HuH-7.5 (cell line): ENCODE measurements at regions not wholly inside any gene's neighbourhood (a gene's known extent, or its start where the extent isn't known, plus 50 kb on each side); places are given as distances from the start of the nearest gene placed in this dataset.
A peak's percentile ranks its signal among the peaks of the same experiment; 100 is the strongest.

Source experiments
- DNase-seq: peaks from one replicate; pipeline ENCODE4 v3.0.0; 2011; ENCODE audit warnings: low spot score

DNA sequence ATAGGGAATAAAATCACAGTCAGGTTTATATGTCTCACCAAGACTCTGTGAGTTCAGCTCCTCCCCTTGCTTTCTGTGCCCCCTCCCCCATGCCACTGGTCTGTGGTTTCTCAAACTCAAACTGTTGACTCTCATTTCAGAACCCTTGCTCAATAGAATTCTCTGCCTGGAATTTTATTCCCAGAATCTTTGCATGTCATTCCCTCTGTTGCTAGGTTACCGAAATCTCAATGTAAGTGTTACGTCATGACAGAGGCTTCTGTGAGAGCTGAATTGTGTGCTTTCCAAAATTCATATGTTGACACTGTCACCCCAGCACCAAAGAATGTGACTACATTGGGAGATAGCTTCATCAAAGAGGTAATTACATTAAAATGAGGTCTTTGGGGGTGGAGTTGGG is 1938.8 kb downstream of the TP53TG3F start:
- no peak for DNase-seq

DNA sequence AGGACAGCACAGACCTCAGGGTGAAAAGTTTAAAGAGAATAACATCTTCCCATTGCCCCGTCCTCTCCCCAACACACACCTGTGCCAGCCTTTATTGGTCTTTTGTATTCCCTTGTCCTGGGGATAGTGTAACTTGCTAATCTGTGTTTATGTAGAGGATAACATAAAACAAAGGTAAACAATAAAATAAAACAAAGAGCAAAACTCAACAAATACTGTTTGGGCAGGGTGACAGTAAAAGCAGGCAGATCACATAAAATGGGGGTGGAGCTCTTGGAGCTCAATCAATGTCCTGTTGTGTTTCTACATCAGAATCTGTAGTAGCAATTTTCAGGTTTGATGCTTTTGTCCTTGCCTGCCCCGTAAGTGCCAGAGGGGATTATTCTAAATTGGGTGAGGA is 1939.7 kb downstream of the TP53TG3F start:
- DNase-seq = no peak

DNA sequence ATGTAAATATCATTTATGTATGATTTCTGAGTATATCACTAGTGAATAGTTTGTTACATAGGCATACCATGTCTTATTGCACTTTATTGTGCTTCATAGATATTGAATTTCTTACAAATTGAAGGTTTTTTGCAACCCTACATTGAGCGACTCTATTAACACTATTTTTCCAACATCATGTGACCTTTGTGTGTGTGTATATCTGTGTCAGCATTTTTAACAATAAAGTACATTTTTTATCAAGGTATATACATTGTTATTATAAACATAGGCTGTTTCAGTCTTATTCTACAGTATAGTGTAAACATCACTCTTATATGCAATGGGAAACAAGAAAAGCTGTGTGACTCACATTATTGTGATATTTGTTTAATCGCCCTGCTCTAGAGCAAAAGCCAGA is 1944.9 kb downstream of the TP53TG3F start:
- no peak for DNase-seq

DNA sequence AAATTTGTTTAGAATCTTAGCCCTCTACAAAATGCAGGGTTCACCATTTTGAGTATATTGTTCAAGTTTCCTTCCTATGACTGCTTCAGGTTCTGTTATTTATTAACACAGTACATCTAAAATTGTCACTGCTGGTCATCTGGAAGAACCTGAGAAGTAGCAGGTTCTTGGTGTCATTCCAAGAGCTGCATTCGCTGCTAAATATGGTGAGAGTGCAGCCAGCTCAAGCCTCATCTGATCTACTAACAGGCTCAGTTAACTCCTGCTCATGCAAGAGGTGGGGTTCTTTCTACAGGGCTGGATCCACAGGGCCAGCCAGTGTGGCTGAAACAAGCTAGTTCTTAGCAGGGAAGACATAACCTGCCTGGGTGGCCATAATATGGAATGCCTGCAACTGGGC is 1946.1 kb downstream of the TP53TG3F start:
- DNase-seq = no peak

DNA sequence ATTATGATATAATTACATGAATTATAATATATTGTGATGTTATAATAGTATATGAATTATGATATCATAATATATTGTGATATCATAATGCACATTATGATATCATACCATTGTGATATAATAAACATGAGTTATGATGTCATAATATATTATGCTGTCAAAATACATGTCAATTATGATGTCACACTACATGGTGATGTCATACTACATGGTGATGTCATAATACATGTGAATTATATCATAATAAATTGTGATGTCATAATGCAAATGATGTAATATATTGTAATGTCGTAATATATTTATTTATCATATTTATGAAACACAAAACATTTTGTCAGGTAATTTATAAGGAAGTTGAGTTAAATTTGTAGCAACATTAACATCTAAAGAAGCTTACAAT is 1950.1 kb downstream of the TP53TG3F start:
- no peak for DNase-seq

DNA sequence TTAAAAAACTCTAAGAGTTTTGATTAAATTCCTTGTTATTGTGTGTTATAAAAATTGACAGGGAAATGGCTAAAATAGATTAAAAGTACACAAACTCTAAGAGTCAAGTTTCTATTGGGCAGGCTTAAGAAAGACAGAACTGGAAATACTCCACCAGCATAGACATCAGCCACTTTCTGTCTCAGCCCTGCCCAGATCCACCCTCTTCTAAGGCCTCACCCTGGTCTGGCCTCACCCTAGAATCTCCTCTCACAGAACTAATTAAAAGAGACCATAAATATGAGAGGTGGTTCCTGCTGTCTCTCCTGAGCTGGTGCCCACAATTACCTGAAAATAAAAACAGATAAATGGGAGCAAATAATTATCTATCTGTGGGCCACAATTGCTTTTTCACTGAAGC is 1951.0 kb downstream of the TP53TG3F start:
- DNase-seq = no peak

DNA sequence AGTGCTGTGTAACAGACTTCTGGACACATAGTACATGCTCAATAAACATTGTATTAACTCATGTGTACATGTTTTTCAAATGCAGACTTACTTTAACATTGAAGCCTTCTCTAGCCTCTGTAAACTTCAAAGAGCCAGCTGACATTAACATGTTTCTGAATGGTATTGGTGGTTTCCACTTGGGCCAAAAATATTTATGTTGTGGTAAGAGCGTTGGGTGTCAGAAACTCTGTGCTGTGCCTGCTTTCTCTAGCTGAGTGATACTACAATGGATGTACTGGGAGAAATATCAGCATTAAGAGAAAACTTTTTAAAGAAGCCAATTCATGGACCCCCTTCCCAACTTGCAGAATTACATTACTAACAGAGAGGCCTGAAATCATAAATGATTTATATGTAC is 1951.7 kb downstream of the TP53TG3F start:
- DNase-seq = no peak

DNA sequence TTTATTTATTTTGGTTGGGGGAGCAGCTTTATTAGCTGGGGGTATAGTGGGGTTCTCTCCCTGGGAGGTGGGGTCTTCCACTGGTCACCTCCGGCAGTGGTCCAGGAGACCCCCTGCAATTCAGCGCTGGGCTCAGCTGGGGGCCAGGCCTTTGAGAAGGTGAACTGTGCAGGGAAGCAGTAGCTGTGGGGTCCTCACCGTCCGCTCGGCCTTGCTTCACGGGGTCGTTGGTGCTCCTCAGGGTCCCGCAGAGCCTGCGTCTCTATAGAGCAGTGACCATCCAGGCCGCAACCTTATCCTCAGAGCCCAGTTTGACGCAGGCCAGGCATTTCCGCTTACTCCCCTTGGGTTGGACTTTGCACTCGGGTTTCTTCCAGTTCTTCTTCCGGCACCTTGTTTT is 1954.7 kb downstream of the TP53TG3F start:
- DNase-seq = no peak

DNA sequence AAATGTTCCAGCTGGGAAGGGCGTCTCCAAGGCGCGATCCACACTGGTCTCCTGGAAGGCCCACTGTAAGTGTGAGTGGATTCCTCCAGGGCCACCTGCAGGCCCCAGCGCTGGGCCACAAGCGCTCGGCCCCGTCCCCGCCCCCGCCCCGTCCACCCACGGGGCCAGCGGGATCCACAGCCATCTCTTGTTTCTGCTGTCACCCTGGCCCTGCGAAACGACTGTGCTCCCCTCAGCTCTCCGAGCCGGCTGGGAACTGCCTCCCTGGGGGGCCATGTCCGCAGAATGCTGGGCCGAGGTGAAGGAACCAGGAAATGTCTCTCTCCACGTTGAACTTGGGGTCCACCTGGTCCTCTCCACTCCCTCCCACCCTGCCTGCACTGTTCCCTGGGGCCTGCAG is 1955.2 kb downstream of the TP53TG3F start:
- no peak for DNase-seq

DNA sequence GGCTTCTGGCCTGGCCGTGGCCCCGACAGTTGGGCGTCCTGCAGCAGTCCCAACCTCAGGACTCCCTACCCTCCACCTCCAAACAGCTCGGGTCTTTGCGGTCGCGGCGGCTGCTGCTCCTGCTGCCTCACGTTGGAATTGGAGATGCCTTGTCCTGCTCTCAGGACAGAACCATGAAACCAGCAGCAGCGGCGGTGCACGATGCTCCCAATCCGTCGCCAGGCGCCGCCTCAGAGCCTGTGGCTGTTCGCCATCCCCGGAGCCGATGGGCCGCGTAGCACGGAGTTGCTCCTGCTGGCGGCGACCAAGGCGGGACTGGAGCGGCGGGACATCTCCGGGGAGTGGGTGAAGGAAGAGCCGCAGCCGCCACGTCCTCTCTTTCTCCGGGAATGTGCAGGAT is 1965.9 kb downstream of the TP53TG3F start:
- no peak for DNase-seq

DNA sequence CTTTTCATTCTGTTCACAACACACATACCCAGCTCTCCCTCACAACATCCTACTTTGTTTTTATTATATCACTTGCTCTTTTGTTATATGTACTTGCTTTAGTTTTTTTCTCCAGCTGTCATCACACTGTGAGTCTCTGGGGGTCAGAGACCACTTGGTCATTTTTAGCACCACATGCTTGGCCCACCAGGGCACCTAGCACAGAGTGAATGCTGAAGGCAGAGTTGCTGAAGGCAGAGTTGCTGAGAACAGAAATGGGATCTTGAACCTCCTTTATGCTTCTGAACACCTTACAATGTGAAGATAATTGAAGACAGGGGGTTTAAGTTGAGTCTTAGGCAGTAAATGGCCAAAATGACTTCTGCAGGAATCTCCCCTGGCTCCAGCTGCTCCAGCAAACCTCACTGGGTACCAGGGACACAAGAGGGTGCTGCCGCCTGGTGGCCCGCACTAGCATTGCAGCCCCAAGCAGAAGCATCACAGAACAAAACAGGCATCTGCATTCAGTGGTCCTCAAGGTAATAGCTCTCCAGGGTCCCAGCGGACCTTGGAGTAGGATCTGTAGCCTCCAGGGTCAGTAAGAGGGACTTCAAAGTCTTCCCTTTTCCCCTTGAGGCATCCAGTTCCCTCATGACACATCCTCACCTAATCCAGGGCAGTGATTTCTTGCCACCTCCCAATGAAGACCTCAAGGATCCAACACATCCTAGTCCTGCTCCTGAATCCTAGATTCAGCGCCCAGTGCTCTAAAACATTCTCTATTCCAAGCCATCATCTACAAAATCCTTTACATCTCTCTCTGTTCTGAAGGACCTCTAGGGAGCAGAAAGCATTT is 1972.6 kb downstream of the TP53TG3F start:
- peak; percentile 9 for DNase-seq

DNA sequence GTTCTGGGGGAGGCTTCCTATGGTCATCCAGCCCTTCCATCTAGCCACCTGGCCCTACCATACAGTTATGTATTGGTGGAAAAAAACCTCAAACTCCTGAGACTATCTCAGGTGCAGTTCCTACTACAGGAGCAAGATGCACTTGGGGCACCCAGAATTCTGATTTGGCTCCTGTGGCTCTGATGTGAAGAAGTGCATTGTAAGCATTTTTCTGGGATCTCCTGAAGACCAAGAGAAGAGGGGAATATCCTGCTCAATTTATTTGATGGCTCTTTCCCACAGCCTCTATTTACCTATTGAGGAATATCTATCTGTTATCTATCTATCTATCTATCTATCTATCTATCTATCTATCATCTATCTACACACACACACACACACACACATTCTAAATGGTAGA is 1981.5 kb downstream of the TP53TG3F start:
- no peak for DNase-seq

DNA sequence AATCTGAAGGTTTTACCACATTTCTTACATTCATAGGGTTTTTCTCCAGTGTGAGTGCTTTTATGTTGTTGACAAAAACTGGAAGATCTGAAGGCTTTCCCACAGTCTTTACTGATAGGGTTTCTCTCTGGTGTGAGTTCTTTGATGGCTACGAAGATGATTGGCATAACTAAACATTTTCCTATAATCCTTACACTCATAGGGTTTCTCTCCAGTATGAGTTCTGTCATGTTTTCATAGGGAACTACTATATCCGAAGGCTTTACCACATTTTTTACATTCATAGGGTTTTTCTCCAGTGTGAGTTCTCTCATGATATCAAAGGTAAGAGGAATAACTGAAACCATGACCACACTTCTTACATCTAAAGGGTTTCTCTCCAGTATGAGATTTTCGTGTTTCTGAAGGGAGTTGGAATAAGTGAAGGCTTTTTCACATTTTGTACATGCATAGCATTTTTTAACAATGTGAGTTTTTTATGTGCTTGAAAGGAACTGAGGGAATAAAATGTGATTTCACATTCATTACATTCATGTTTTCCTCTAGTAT is 1987.7 kb downstream of the TP53TG3F start:
- DNase-seq = no peak

DNA sequence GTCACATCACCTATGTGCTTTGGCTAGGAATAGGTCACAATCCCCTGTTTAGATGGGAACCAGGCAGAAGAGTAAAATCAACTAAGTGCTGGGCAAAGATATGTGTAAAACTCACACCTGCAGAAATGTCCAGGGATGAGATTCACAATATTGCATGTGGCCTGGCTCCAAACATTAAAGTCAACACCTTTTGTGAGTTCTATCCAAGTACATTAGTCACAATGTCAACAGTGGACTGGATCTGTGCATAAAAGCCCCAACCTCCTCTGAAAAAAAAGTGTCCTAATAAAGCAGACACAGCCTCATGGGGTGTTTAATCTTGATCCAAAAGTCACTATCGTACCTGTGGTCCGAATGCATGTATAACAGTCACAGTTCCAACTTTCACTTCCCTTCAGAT is 1990.3 kb downstream of the TP53TG3F start:
- no peak for DNase-seq

DNA sequence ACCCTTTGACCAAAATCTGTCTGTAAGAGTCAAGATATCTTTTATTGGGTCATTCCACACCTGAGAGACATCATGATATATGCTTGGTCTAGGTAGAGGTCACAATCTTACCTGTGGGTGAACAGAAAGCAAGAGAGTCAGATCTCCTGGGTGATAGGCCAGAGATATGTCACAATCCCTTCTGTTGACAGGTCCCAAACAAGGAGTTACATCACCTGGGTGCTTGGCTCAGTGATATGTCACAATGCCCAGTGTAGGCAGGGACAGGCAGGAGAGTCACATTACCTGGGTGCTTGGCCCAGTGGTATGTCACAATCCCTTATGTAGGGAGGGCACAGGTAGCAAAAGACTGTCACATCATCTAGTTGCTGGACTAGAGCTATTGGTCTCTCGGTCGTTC is 1991.2 kb downstream of the TP53TG3F start:
- DNase-seq = no peak

DNA sequence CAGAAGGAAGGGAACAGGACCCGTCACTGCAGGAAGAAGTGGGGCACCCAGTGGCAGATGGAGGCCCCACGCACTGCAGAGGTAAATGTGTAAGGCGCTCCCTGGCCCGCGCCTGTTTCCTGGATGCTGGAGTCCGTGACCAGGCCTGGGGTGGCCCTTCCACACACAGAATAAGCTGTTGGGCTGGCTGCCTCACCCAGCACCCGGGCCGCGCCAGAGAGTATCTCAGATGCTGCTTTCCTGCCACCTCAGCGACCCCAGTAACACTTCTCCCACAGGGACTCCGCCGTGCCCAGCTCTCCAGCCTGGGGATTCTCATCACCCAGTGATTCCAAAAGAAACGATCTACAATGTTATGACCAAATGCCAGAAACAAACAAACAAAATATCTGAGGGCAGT is 1993.1 kb downstream of the TP53TG3F start:
- no peak for DNase-seq

DNA sequence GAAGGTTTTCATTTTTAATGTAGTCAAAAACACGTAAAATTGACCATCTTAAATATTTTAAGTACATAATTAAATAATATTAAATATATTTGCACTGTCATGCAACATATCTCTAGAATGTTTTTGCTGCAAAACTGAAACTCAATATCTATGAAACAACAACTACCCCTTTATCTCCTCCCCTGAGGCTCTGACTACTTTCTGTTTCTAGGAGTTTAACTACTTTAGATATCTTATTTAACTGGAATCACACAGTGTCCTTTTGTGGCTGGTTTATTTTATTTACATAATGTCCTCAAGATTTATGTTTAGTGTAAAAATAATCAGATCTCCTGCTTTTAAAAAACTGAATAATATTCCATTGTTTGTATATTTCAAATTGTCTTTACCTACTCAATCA is 2003.9 kb downstream of the TP53TG3F start:
- no peak for DNase-seq

DNA sequence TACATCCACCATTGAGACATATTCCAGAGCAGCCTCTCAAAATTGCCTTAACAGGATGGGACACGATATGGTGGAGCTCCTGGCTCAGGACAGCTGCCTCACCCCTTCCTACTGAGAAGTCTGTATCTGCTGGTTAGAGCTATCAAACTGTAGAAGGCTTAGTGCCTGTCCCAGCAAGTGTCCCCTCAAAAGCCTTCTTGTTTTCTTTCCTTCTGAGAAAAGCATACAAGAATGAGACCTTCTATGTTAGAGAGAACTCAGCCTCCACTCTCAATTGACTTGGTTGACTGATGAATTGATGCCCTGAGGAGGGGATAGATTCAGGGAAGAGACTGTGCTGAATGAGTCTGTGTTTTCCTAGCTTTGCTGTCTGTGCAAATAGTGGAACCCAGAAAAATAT is 2020.9 kb downstream of the TP53TG3F start:
- no peak for DNase-seq

DNA sequence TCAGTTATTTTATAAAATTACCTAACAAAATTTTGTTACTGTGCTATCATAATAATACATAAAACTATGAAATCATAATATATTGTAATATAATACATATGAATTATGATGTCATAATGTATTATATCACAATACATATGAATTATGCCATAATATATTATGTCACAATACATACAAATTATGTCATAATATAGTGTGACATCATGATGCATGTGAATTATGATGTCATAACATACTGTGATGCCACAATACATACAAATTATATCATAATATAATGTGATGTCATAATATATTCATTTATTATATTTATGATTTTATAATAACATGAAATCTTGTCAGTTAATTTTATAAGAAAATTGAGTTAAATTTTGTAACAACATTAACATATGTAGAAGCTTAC is 2021.6 kb downstream of the TP53TG3F start:
- DNase-seq = no peak

DNA sequence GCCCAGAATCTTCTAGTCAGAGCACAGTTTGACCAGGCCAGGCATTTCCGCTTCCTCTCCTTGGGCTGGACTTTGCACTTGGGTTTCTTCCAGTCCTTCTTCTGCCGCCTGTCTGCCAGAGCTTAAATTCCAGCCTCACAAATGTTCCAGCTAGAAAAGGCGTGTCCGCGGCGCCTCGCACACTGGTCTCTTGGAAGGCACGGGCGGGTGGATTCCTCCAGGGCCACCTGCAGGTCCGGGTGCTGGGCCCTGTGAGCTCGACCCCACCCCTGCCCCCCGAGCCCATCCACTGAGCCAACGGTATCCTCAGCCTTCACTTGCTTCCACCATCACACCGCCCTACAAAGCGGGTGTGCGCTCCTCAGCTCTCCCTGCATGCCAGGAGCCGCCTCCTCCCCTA is 2026.5 kb downstream of the TP53TG3F start:
- no peak for DNase-seq

DNA sequence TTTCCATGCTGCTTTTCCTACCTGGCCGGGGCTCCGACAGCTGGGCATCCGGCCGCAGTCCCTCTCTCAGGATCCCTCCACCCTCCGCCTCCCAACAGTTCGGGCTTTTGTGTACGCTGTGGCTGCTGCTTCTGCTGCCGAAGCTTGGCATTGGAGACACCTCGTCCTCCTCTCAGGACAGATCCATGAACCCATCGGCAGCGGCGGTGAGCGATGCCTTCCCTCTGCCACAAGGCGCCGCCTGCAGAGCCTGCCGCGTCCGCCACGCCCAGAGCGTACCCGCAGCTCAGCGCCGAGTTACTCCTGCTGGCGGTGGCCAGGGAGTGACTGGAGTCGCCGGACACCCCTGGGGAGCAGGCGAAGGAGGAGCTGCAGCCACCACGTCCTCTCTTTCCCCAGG is 2032.8 kb downstream of the TP53TG3F start:
- no peak for DNase-seq

DNA sequence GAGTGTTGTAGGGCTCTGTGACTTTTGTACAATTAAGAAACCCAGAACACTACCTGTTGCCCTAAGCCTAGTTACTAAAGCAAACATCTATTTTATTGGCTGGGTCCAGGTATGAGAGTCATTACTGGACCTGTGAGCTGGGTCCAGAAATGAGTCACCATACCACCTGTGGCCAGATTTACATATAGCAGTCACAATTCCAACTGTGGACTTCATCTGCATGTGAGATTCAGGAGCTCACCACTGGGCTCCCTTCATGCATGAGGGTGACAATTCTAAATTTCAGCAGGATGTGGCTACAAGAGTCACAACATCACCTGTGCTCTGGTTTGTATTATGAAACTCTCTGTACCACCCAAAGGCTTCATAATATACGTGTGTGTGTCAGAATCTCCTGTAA is 2038.0 kb downstream of the TP53TG3F start:
- no peak for DNase-seq

DNA sequence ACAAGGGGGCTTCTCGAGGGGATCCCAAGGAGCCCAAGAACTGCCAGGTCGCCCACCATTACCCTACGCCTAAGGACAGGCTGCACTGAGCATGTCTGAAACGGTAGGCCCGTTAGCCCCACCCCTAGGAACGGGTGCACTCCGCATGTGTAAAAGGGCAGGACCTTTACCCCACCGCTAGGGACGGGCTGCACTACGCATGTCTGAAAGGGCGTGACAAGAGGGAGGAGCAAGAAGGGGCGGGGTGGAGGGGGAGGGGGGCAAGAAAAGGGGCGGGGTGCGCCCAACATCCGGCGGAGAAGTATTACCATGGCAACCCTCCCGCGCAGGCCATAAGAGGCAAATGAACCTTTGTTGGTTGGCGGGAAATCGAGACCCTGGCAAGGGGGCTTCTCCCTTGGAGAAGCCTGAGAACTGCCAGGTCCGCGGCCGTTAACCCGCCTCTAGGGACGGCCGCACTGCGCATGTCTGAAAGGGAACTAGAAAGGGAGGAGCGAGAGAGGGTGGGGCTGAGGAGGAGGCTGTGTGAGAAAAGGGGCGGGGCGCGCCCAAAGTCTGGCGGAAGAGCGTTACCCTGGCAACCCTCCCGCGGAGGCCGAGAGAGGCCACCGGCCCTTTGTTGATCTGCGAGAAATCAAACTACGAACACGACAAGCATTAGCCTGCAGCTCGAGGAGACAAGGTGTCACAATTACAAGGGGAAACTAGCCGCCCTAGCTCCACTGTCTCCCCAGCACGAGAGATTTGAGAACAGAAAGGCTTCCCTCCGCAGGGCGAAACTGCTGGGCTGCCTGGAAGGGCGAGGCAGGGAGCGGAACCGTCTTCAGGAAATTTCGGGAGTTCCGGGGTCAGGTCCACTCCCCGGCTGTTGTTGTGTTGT is 2046.8 kb downstream of the TP53TG3F start:
- no peak for DNase-seq
